ENCODE measurements at regions not wholly inside any gene's neighbourhood (a gene's known extent, or its start where the extent isn't known, plus 50 kb on each side); places are given as distances from the start of the nearest gene placed in this dataset.

DNA sequence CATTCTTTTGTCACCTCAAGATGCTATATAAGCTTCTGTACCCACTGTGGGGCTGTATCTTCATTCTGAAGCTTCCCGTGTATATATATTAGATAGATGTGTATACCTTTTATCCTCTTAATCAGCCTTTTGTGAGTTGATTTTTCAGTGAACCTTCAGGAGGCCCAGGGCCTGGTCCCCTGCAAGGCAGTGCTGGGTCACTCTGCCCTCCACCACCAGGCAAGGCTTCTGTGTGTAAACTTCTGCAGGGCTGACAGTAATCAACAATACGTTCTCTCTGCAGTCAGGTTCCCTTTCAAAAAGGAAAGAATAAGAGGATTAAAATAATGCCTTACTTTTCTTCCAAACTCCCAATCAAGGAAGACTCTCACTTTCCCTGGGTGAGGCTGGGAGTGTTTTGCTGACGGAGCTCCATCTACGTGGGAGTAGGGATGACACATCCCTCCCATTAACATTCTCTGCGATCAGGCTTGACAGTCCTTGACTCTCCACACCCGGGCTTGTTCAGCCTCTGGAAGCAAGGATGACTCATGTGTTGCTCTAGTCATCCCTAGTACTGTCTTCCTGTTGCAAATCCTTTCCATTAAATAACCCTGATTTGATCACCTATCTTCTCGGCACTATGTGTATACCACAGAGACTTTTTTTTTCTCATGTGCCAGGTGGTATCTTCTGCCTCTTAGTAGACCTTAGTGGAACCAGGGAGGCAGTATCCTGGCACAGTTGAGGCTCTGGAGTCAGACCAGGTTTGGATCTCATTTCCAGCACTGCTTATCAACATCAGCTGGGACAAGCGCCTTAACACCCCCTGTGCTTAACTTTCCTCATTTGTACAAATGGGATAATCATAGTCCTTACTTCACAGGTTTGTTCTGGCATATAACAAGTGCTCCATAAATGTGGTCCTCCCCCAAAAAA lies 70.3 kb upstream of the KCNK1 start:
- Histone ChIP-seq H3K36me3 (no peaks in the 10 kb centered on the region), H3K27me3 (no peaks in the 10 kb centered on the region), H3K9me3 (no peaks in the 10 kb centered on the region), H3K4me3 (no peak overlapping the region)
- peak; percentile 93 for DNase-seq

- no peak for DNase-seq
These were observed 69.6 kb upstream of the KCNK1 start for GRCh38 chr1:233544304-233544703.

DNA sequence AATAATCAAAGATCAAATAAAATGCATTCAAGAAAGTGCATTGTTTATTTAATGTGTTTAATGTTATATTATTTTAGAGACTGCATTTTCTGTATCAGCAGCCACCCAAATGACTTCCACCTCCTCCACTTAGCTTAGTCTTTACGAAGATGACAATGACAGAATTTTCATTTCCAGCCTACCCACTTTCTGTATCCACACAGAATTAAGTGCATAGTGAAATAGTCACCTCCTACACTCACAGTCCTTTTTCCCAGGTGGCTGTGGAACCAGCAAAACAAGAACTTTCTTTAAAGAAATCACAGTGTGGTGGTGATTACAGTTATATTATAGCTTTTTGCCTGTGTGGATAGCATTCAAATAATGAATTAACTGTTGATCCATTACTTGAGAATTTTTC lies 66.2 kb upstream of the KCNK1 start:
- Histone ChIP-seq H3K4me3 (no peak overlapping the region), H3K9me3 (no peaks in the 10 kb centered on the region), H3K36me3 (no peaks in the 10 kb centered on the region), H3K27me3 (no peaks in the 10 kb centered on the region)
- DNase-seq: no peak

More at GRCh38 chr1:233544304-233544703, 69.6 kb upstream of the KCNK1 start:
- no peaks in the 10 kb centered on the region for H3K9me3 ChIP-seq
- no peaks in the 10 kb centered on the region for H3K36me3 ChIP-seq
- H3K27me3 ChIP-seq: no peaks in the 10 kb centered on the region
- no peak overlapping the region for H3K4me3 ChIP-seq

DNA sequence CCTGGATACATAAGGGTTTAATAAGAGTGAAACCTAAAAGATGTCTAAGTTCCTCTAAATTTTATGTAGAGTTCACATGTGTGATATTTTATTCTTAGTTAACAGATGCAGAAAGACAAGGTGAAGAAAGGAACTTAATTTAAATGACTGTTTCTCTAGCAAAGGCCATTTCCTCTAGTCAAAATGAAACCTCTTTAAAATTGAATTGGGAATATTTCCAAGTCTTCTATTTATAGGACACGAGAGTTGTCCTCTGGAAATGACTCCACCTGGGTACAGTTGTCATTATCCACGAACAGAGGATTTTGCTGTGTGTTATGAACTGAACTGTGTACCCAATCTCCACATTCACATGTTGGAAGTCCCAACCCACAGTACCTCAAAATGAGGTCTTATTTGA lies 64.5 kb upstream of the KCNK1 start:
- DNase-seq: no peak
- Histone ChIP-seq H3K4me3 (no peak overlapping the region), H3K9me3 (no peaks in the 10 kb centered on the region), H3K36me3 (no peaks in the 10 kb centered on the region), H3K27me3 (no peaks in the 10 kb centered on the region)

- H3K4me3 ChIP-seq: no peak overlapping the region
These were observed 64.0 kb upstream of the KCNK1 start for GRCh38 chr1:233549917-233550316.

DNA sequence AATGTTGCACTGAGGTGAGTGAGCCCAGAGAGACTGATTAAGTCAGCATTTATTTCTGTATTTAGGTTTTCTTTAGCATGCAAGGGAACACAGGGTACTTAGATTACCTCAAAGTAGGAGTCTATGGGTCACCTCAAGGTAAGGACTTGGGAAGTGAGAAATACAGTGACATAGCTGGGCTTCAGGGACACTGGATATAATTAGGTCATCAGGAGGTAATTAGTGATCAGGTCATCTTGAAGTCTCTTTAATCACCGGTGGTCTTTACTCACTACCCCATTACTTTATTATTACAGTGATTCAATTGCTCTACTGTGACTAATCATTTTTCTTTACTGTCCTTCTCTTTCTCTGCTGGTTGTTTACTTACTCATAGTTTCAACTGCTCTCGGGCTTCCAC lies 59.9 kb upstream of the KCNK1 start:
- no peak for DNase-seq
- Histone ChIP-seq H3K4me3 (no peak overlapping the region), H3K9me3 (no peaks in the 10 kb centered on the region), H3K36me3 (no peaks in the 10 kb centered on the region), H3K27me3 (no peaks in the 10 kb centered on the region; the same call in 1 of the 2 replicates)

More at GRCh38 chr1:233549917-233550316, 64.0 kb upstream of the KCNK1 start:
- no peak for DNase-seq
- Histone ChIP-seq H3K27me3 (no peaks in the 10 kb centered on the region), H3K9me3 (no peaks in the 10 kb centered on the region), H3K36me3 (no peaks in the 10 kb centered on the region)

DNA sequence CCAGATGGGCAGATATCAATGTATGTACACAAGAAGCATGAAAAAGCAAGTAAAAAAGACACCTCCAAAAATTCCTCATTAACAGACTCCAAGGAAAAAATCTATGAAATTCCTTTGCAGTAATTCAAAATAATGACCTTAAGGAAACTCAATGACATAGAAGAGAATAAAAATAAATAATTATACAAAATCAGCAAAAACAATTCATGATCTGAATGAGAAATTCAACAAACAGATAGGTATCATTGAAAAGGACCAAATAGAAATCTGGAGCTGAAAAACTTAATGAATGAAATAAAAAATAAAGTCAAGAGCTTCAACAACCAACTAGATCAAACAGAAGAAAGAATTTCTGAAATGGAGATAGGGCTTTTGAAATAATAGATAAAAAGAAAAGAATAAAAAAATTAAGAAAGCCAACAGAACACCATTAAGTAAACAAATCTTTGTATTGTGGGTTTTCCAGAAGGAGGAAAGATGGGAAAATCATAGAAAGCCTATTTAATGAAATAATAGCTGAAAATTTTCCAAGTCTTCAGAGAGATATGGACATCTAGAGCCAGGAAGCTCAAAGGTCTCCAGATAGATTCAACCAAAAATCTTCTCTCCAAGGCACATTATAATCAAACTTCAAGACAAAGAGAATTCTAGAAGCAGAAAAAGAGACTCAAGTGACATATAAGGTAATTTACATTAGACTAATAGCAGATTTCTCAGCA lies 52.0 kb upstream of the KCNK1 start:
- no peaks in the 10 kb centered on the region for H3K36me3 ChIP-seq
- H3K9me3 ChIP-seq: peaks cover 15% of the 10 kb centered on the region
- DNase-seq: no peak
- H3K4me3 ChIP-seq: no peak overlapping the region
- peaks cover 2% of the 10 kb centered on the region; the same call in 1 of the 2 replicates for H3K27me3 ChIP-seq
